Vagina (tissue), 2 donors: ENCODE measurements at regions not wholly inside any gene's neighbourhood (a gene's known extent, or its start where the extent isn't known, plus 50 kb on each side); places are given as distances from the start of the nearest gene placed in this dataset.

Source experiments
- POLR2A ChIP-seq, 2 donors: fragments of 450-650 bp; IDR thresholded peaks; one replicate each; pipeline ENCODE4 v1.6.1; 2017; ENCODE audit warnings: antibody characterized with exemption in 2 of 2, mild to moderate bottlenecking in 2 of 2, moderate library complexity in 2 of 2
- POLR2AphosphoS5 ChIP-seq, 2 donors: sonication (generic); formaldehyde crosslinking; IDR thresholded peaks; one replicate each; pipeline ENCODE4 v1.9.0; 2017; ENCODE audit warnings: antibody characterized with exemption in 2 of 2, mild to moderate bottlenecking in 2 of 2, low read depth in 1 of 2; ENCODE audit not compliant: insufficient read depth in 1 of 2
- TF ChIP-seq, protein P1 (sequence below), 3 experiments: fragments of 450-650 bp in 2 of 3; fragments of 200-600 bp in 1 of 3; sonication (generic) in 1 of 3; IDR thresholded peaks; one replicate each; pipeline ENCODE4 v1.5.1; 2017 to 2019; ENCODE audit warnings: antibody characterized with exemption in 3 of 3, mild to moderate bottlenecking in 2 of 3, moderate library complexity in 2 of 3

DNA sequence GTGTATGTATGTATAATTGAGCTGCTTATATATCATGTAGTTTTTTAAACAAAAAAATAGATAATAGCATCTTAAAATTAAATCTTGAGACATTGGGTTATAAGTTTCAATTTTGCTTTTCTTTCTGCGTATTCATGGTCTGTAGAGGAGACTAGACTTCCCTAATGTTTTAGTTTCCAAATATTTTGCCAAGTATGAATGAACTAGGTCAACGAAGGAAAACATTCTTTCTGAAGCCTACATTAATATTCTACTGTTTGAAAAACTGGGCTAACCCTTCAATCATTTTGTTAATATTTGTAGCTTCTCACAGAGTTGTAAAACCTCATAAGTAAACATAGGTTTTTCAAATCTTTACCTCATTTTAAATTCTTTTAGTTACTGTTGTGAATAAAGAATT lies 592.7 kb downstream of the USP25 start:
- TF ChIP-seq, protein P1, sequence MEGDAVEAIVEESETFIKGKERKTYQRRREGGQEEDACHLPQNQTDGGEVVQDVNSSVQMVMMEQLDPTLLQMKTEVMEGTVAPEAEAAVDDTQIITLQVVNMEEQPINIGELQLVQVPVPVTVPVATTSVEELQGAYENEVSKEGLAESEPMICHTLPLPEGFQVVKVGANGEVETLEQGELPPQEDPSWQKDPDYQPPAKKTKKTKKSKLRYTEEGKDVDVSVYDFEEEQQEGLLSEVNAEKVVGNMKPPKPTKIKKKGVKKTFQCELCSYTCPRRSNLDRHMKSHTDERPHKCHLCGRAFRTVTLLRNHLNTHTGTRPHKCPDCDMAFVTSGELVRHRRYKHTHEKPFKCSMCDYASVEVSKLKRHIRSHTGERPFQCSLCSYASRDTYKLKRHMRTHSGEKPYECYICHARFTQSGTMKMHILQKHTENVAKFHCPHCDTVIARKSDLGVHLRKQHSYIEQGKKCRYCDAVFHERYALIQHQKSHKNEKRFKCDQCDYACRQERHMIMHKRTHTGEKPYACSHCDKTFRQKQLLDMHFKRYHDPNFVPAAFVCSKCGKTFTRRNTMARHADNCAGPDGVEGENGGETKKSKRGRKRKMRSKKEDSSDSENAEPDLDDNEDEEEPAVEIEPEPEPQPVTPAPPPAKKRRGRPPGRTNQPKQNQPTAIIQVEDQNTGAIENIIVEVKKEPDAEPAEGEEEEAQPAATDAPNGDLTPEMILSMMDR (IDR thresholded peaks at IDR 0.05) = no peak
- TF ChIP-seq POLR2AphosphoS5 (IDR thresholded peaks at IDR 0.05; ENCODE audit: insufficient read depth in 1 of 2, low read depth in 1 of 2) = no peak
- no peak for TF ChIP-seq POLR2A (IDR thresholded peaks at IDR 0.05)
